Naive thymus-derived CD8-positive, alpha-beta T cell (primary cell): ENCODE measurements at regions not wholly inside any gene's neighbourhood (a gene's known extent, or its start where the extent isn't known, plus 50 kb on each side); places are given as distances from the start of the nearest gene placed in this dataset.
"Not testable (repeated sequence)": the region's sequence is repeated elsewhere in the genome, so short reads cannot be mapped to it uniquely, and the experiment has no call there.

ENCODE experiments used
- ATAC-seq, 2 donors: fragments of 150-1000 bp; cut with Tn5 transposase in 1 of 2; sonication (Bioruptor Pico), chemical (Tn5 transposase) in 1 of 2; 1 replicate in 1 of 2; 2 replicates in 1 of 2; pipeline ENCODE4 v1.10.0; 2021; ENCODE audit warnings: mild to moderate bottlenecking in 2 of 2, moderate library complexity in 2 of 2
- POLR2A ChIA-PET: fragments of 350-600 bp; sonication (Branson Sonifier 250); formaldehyde crosslinking; loops from one replicate; lab custom pipeline; 2021; ENCODE audit warnings: antibody characterized with exemption; lab: Charles Lee
- DNase-seq, 10 donors: peaks; one replicate each; pipeline versions ENCODE4 v3.0.0 to v3.0.0-alpha.2; 2020 to 2022
- H3K27ac Mint-ChIP-seq, 10 donors: one replicate each; pipeline ENCODE4 v1.8.0; 2020 to 2022; ENCODE audit warnings: mild to moderate bottlenecking in 10 of 10, mixed read lengths in 10 of 10, moderate library complexity in 4 of 10, inconsistent platforms in 1 of 10
- H3K27me3 Mint-ChIP-seq, 5 donors: one replicate each; pipeline ENCODE4 v1.8.0; 2021 to 2022; ENCODE audit warnings: mixed read lengths in 5 of 5
- H3K36me3 Mint-ChIP-seq, 3 donors: one replicate each; pipeline ENCODE4 v1.8.0; 2020 to 2022; ENCODE audit warnings: mixed read lengths in 3 of 3, mild to moderate bottlenecking in 2 of 3, inconsistent platforms in 1 of 3
- H3K4me1 Mint-ChIP-seq, 4 donors: one replicate each; pipeline ENCODE4 v1.8.0; 2021 to 2022; ENCODE audit warnings: mixed read lengths in 4 of 4
- H3K4me3 Mint-ChIP-seq, 10 donors: one replicate each; pipeline ENCODE4 v1.8.0; 2020 to 2022; ENCODE audit warnings: mild to moderate bottlenecking in 10 of 10, mixed read lengths in 10 of 10, moderate library complexity in 6 of 10, inconsistent platforms in 1 of 10
- H3K9me3 Mint-ChIP-seq, 9 donors: one replicate each; pipeline ENCODE4 v1.8.0; 2020 to 2022; ENCODE audit warnings: mixed read lengths in 9 of 9, mild to moderate bottlenecking in 3 of 9, inconsistent platforms in 1 of 9, moderate library complexity in 1 of 9

- POLR2A ChIA-PET, result no interaction called here
- H3K4me1 Mint-ChIP-seq, result peaks cover 0 to 2% (median 1%) of the 10 kb centered on the region in 4 donors
- no peaks in the 10 kb centered on the region for H3K9me3 Mint-ChIP-seq
- H3K4me3 Mint-ChIP-seq, result no peak overlapping the region
- peaks cover 0 to 17% (median 7%) of the 10 kb centered on the region in 5 donors for H3K27me3 Mint-ChIP-seq
- ATAC-seq, result no peak
- no peak for DNase-seq
- no peak overlapping the region for H3K27ac Mint-ChIP-seq
- H3K36me3 Mint-ChIP-seq, result no peaks in the 10 kb centered on the region
Measured at GRCh38 chr18:62457877-62458276, 64.9 kb upstream of the ZCCHC2 start.

DNA sequence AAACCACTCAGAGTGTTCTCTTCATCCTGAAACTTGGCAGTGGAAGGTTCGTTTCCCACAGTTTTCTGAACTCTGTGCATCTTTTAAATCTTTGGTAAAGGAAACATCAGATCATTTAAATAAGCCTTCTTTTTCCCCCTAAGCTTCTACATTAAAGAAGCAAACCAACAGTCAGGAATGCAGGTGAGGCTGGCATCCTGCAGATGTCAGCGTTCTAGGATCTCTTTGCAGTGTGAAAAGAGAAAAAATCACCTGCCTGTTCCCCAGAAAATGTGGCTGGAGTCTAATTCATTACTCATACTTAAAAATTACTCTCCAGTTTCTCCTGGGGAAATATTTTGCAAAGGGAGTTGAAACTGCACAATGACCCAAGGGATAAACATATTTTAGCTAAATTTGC lies 64.5 kb upstream of the ZCCHC2 start:
- ATAC-seq (no peak), DNase-seq (no peak)
- POLR2A ChIA-PET, result no interaction called here
- Mint-ChIP-seq H3K36me3 (no peaks in the 10 kb centered on the region), H3K27ac (no peak overlapping the region), H3K4me3 (no peak overlapping the region), H3K27me3 (peaks cover 0 to 17% (median 6%) of the 10 kb centered on the region in 5 donors), H3K4me1 (peaks cover 0 to 2% (median 1%) of the 10 kb centered on the region in 4 donors), H3K9me3 (no peaks in the 10 kb centered on the region)

DNA sequence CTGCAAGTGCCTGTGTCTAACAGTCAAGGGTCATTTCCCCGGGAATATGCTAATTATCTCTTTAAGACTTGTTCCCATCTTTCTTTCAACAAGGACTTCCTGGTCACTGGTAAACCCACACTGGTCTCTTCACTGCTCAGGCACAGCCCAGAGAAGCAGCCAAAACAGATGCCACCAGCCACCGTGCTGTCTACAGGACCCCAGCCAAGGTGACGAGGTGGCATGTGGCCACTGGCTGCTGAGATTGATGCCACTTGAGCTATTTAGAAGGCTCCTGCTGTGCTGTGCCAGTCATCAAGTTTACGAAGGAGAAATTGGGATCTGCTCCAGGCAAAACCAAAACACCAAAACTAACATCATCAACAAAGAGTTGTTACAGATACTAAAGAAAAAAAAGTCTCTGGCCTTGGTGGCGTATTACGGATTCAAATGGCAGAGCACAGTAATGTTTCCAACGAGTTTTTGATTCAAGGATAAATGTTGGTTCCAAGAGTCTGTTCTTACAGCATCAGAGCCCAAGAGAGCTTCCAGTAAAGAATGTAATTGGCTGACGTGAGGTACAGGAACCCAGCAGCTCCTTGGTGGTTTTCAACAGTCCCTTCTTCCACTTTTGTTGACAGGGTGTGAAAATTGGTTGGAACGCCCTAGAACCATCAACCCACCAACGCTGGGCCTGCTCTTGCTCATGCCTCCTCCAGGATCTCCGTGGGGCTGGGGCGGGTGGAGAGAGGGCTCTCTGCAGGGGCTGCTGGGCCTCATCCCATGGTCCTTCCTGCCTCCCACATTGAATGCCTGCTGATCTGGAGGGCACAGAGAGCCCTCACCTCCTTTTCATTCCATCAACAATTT lies 63.7 kb upstream of the ZCCHC2 start:
- peaks cover 0 to 3% (median 0%) of the 10 kb centered on the region in 9 donors for H3K9me3 Mint-ChIP-seq
- peaks cover 0 to 17% (median 4%) of the 10 kb centered on the region in 5 donors for H3K27me3 Mint-ChIP-seq

DNA sequence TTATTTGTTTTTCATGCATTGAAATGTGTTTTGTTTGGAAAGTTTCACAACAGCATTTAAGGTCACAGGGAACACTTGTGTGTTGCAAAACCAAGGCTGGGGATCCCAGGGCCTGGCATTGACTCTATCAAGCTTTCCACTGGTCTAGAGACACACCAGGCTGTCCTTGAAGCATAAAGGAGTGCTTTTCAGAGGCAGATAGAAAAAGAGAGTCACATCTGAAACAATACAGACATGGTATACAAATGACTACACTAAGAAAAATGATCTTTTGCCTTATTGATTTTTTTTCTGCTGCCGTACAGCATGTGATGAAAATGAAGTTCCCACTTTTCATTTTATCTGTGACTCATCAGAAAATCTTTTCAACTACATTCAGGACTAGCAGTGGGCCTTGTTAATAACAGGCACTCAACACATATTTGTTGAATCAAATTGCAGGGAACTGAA lies 61.9 kb upstream of the ZCCHC2 start:
- no peak overlapping the region for H3K4me3 Mint-ChIP-seq
- peaks cover 0 to 2% (median 0%) of the 10 kb centered on the region in 4 donors for H3K4me1 Mint-ChIP-seq
- DNase-seq (no peak), ATAC-seq (no peak)
- peaks cover 0 to 15% (median 3%) of the 10 kb centered on the region in 9 donors for H3K9me3 Mint-ChIP-seq
- POLR2A ChIA-PET, result no interaction called here
- H3K36me3 Mint-ChIP-seq, result peaks cover 0 to 8% (median 0%) of the 10 kb centered on the region in 3 donors
- H3K27me3 Mint-ChIP-seq, result peaks cover 0 to 1% (median 0%) of the 10 kb centered on the region in 5 donors
- no peak overlapping the region for H3K27ac Mint-ChIP-seq

More for the DNA sequence above, 63.7 kb upstream of the ZCCHC2 start:
- DNase-seq, result no peak
- Mint-ChIP-seq H3K36me3 (peaks cover 0 to 3% (median 0%) of the 10 kb centered on the region in 3 donors), H3K4me3 (no peak overlapping the region), H3K27ac (no peak overlapping the region), H3K4me1 (peaks cover 0 to 2% (median 0%) of the 10 kb centered on the region in 4 donors)
- POLR2A ChIA-PET, result no interaction called here
- ATAC-seq, result no peak

- ATAC-seq (no peak), DNase-seq (no peak)
- Mint-ChIP-seq H3K27me3 (peaks cover 0 to 1% (median 0%) of the 10 kb centered on the region in 5 donors), H3K36me3 (peaks cover 0 to 8% (median 0%) of the 10 kb centered on the region in 3 donors), H3K4me1 (peaks cover 0 to 2% (median 0%) of the 10 kb centered on the region in 4 donors), H3K27ac (no peak overlapping the region), H3K9me3 (peaks cover 0 to 15% (median 3%) of the 10 kb centered on the region in 9 donors), H3K4me3 (no peak overlapping the region)
- POLR2A ChIA-PET, result interaction anchor here (1.4 kb wide), 1 partner anchor 61 kb away, joined by 4 read pairs; the partner anchor contains the start of gene ZCCHC2
Measured at GRCh38 chr18:62461591-62461990, 61.2 kb upstream of the ZCCHC2 start.

DNA sequence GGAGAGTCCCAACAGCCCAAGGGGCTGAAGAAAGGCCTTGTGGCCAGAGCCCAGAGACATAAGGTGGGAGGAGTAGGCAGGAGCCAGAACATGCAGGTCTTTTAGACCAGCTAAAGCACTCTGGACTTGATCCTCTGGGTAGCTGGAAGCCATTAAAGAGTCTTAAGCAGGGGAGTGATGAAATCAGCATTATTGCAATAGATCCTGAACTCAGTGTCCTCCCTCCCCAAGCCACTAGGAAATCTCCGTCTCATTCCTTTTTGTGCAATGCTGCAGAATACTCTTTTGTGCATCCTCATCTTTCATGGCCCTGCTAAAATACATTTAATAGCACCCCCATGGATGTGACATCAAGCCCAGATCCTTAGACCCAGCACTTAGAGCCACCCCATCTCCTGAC lies 58.6 kb upstream of the ZCCHC2 start:
- ATAC-seq (no peak), DNase-seq (no peak)
- Mint-ChIP-seq H3K9me3 (peaks cover 0 to 23% (median 9%) of the 10 kb centered on the region in 9 donors), H3K4me3 (no peak overlapping the region), H3K36me3 (peaks cover 0 to 17% (median 1%) of the 10 kb centered on the region in 3 donors), H3K27ac (no peak overlapping the region), H3K27me3 (peaks cover 0 to 3% (median 0%) of the 10 kb centered on the region in 5 donors), H3K4me1 (no peaks in the 10 kb centered on the region)
- POLR2A ChIA-PET, result no interaction called here

- Mint-ChIP-seq H3K27ac (peak overlapping the region in 1 of 10 donors; percentile 15), H3K9me3 (peaks cover 14 to 62% (median 36%) of the 10 kb centered on the region in 9 donors), H3K27me3 (peaks cover 0 to 26% (median 7%) of the 10 kb centered on the region in 5 donors), H3K36me3 (peaks cover 2 to 49% (median 11%) of the 10 kb centered on the region in 3 donors)
- ATAC-seq, H3K4me1 Mint-ChIP-seq, DNase-seq, H3K4me3 Mint-ChIP-seq, POLR2A ChIA-PET: not testable (repeated sequence)
Measured at GRCh38 chr18:62469131-62469530, 53.7 kb upstream of the ZCCHC2 start.
